GM23338 (cell line): ENCODE measurements at regions not wholly inside any gene's neighbourhood (a gene's known extent, or its start where the extent isn't known, plus 50 kb on each side); places are given as distances from the start of the nearest gene placed in this dataset.

Experiments
- ATAC-seq: fragments of 200-7000 bp; cut with Tn5 transposase; 3 replicates; pipeline ENCODE4 v1.9.1; 2020
- DNase-seq: peaks from one replicate; pipeline ENCODE4 v3.0.0-alpha.2; 2015; ENCODE audit warnings: low spot score
- H2AFZ ChIP-seq: fragments of 200-600 bp; sonication (generic); 2 replicates; pipeline ENCODE4 v1.8.0; 2016; ENCODE audit warnings: antibody characterized with exemption, mild to moderate bottlenecking, moderate library complexity
- H3F3A ChIP-seq: fragments of 200-600 bp; sonication (generic); replicated peaks from 2 replicates; pipeline ENCODE4 v1.8.0; 2017; ENCODE audit warnings: antibody characterized with exemption, mixed run types, low read depth
- H3K27ac ChIP-seq: fragments of 200-600 bp; sonication (generic); 2 replicates; pipeline ENCODE4 v1.6.1; 2016; ENCODE audit warnings: low read depth
- H3K27me3 ChIP-seq: fragments of 200-600 bp; sonication (generic); 2 replicates; pipeline ENCODE4 v1.8.0; 2016; ENCODE audit warnings: mild to moderate bottlenecking, mixed run types, moderate library complexity; ENCODE audit not compliant: insufficient read depth
- H3K36me3 ChIP-seq: fragments of 200-600 bp; sonication (generic); 2 replicates; pipeline ENCODE4 v1.8.0; 2016; ENCODE audit warnings: mild to moderate bottlenecking; ENCODE audit not compliant: insufficient read depth
- H3K4me1 ChIP-seq: fragments of 200-600 bp; sonication (generic); 2 replicates; pipeline ENCODE4 v1.8.0; 2016; ENCODE audit warnings: mild to moderate bottlenecking, moderate library complexity; ENCODE audit not compliant: insufficient read depth
- H3K4me2 ChIP-seq: fragments of 200-600 bp; sonication (generic); 2 replicates; pipeline ENCODE4 v1.7.1; 2017; ENCODE audit warnings: mixed run types
- H3K4me3 ChIP-seq: fragments of 200-600 bp; sonication (generic); 2 replicates; pipeline ENCODE4 v1.6.1; 2016; ENCODE audit warnings: mixed run types
- H3K79me2 ChIP-seq: fragments of 200-600 bp; sonication (generic); replicated peaks from 2 replicates; pipeline ENCODE4 v1.8.0; 2017; ENCODE audit warnings: mild to moderate bottlenecking; ENCODE audit not compliant: insufficient read depth
- H3K9me2 ChIP-seq: fragments of 200-600 bp; sonication (generic); 2 replicates; pipeline ENCODE4 v1.8.0; 2017; ENCODE audit not compliant: insufficient read depth
- H4K20me1 ChIP-seq: fragments of 200-600 bp; sonication (generic); replicated peaks from 2 replicates; pipeline ENCODE4 v1.8.0; 2017; ENCODE audit warnings: mild to moderate bottlenecking; ENCODE audit not compliant: insufficient read depth
- H3K27ac Mint-ChIP-seq: 2 replicates; pipeline ENCODE4 v1.8.0; 2020; ENCODE audit warnings: inconsistent platforms, mild to moderate bottlenecking, moderate library complexity, mixed read lengths
- H3K27me3 Mint-ChIP-seq: 3 replicates; pipeline ENCODE4 v1.8.0; 2022; ENCODE audit warnings: low read depth, mild to moderate bottlenecking, moderate library complexity, mixed read lengths, inconsistent platforms; ENCODE audit not compliant: insufficient read depth, poor library complexity
- H3K36me3 Mint-ChIP-seq: 3 replicates; pipeline ENCODE4 v1.8.0; 2021; ENCODE audit warnings: low read depth, mild to moderate bottlenecking, inconsistent platforms, moderate library complexity, mixed read lengths
- H3K4me1 Mint-ChIP-seq: 3 replicates; pipeline ENCODE4 v1.8.0; 2020; ENCODE audit warnings: mild to moderate bottlenecking, inconsistent platforms, mixed read lengths
- H3K4me3 Mint-ChIP-seq: 3 replicates; pipeline ENCODE4 v1.8.0; 2021; ENCODE audit warnings: moderate library complexity, mild to moderate bottlenecking, inconsistent platforms, mixed read lengths
- H3K9me3 Mint-ChIP-seq: 3 replicates; pipeline ENCODE4 v1.8.0; 2020; ENCODE audit warnings: moderate library complexity, mild to moderate bottlenecking, inconsistent platforms, mixed read lengths
- EZH2 ChIP-seq: fragments of 200-600 bp; sonication (generic); IDR thresholded peaks from one replicate; pipeline ENCODE4 v1.8.0; 2017; ENCODE audit warnings: antibody characterized with exemption, mild to moderate bottlenecking, low read depth; ENCODE audit not compliant: unreplicated experiment
- EZH2phosphoT487 ChIP-seq: fragments of 200-600 bp; sonication (generic); IDR thresholded peaks from one replicate; pipeline ENCODE4 v1.8.1; 2018; ENCODE audit warnings: antibody characterized with exemption; ENCODE audit not compliant: unreplicated experiment
- JUNB ChIP-seq: IDR thresholded peaks from one replicate; pipeline ENCODE4 v1.6.1; 2016; ENCODE audit warnings: antibody characterized with exemption; ENCODE audit not compliant: unreplicated experiment
- NANOG ChIP-seq: IDR thresholded peaks from 2 replicates; pipeline ENCODE4 v1.6.1; 2016; ENCODE audit warnings: antibody characterized with exemption, borderline replicate concordance
- POLR2AphosphoS5 ChIP-seq: IDR thresholded peaks from 2 replicates; pipeline ENCODE4 v1.6.1; 2016; ENCODE audit warnings: antibody characterized with exemption, low read depth
- ZNF331 ChIP-seq: fragments of 250-450 bp; sonication (Bioruptor Pico); IDR thresholded peaks from 2 replicates; pipeline ENCODE4 v1.5.0; 2020; ENCODE audit warnings: low read depth, mild to moderate bottlenecking, moderate library complexity
- ZNF462 ChIP-seq: fragments of 250-450 bp; sonication (Bioruptor Pico); IDR thresholded peaks from 2 replicates; pipeline ENCODE4 v1.5.0; 2020; ENCODE audit warnings: mild to moderate bottlenecking, moderate library complexity
- TF ChIP-seq, protein P1 (sequence below), 2 experiments: fragments of 200-600 bp in 1 of 2; sonication (generic) in 1 of 2; conservative IDR thresholded peaks; 2 replicates each; pipeline versions ENCODE4 v1.5.1 to v1.6.1; 2016 to 2017; ENCODE audit warnings: antibody characterized with exemption in 2 of 2, low read depth in 2 of 2, mild to moderate bottlenecking in 2 of 2, moderate library complexity in 1 of 2

DNA sequence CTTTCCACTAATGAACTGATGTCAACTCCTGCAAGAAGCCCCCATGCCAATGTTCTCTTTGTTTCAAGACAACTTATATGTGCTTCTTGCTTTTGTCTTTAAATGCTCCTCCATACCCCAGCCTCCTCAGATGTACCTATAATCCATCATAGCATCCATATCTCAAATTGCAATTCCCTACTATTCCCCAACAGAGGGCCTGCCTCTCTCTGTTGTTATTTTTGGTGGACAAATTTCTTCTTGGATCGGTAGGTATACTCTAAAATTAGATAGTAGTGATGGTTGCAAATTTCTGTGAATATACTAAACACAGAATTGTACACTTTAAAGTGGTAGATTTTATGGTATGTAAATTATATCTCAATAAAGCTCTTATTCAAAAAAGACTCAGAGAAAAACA lies 820.1 kb downstream of the METTL4 start:
- Histone ChIP-seq H3K4me1 (no peaks in the 10 kb centered on the region), H3K4me3 (no peak overlapping the region), H3K36me3 (no peaks in the 10 kb centered on the region), H3K9me2 (no peaks in the 10 kb centered on the region), H4K20me1 (no peaks in the 10 kb centered on the region), H3K4me2 (no peak overlapping the region), H3F3A (no peaks in the 10 kb centered on the region), H3K27me3 (no peaks in the 10 kb centered on the region), H3K79me2 (no peaks in the 10 kb centered on the region), H2AFZ (no peak overlapping the region), H3K27ac (no peak overlapping the region)
- no peaks in the 10 kb centered on the region for H3K36me3 Mint-ChIP-seq
- ATAC-seq (no peak), DNase-seq (no peak)
- H3K9me3 Mint-ChIP-seq: no peaks in the 10 kb centered on the region
- no peak overlapping the region for H3K4me3 Mint-ChIP-seq
- TF ChIP-seq JUNB (no peak), POLR2AphosphoS5 (no peak), NANOG (no peak), EZH2phosphoT487 (no peak)
- TF ChIP-seq, protein P1, sequence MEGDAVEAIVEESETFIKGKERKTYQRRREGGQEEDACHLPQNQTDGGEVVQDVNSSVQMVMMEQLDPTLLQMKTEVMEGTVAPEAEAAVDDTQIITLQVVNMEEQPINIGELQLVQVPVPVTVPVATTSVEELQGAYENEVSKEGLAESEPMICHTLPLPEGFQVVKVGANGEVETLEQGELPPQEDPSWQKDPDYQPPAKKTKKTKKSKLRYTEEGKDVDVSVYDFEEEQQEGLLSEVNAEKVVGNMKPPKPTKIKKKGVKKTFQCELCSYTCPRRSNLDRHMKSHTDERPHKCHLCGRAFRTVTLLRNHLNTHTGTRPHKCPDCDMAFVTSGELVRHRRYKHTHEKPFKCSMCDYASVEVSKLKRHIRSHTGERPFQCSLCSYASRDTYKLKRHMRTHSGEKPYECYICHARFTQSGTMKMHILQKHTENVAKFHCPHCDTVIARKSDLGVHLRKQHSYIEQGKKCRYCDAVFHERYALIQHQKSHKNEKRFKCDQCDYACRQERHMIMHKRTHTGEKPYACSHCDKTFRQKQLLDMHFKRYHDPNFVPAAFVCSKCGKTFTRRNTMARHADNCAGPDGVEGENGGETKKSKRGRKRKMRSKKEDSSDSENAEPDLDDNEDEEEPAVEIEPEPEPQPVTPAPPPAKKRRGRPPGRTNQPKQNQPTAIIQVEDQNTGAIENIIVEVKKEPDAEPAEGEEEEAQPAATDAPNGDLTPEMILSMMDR (conservative IDR thresholded peaks at IDR 0.05; ENCODE audit: low read depth in 2 of 2): peak; percentile 34 to 38
- H3K27ac Mint-ChIP-seq: no peak overlapping the region
- H3K27me3 Mint-ChIP-seq: no peaks in the 10 kb centered on the region
- H3K4me1 Mint-ChIP-seq: no peaks in the 10 kb centered on the region

DNA sequence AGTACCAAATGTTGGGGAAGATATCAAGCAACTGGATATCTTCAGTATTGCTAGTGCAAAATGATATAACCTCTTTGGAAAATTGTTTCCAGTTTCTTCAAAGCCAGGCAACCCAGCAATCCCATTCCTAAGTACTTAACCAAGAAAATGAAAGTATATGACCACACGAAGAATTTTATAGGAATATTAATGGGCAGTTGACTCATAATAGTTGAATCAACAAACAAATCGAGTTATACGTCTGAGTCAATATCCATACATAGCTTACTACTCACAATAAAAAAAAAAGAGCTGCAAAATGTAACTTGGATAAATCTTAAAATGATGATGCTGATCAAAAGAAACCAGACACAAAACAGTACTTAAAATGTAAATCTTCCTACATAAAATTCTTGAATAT lies 810.4 kb downstream of the METTL4 start:
- Histone ChIP-seq H2AFZ (no peak overlapping the region), H3K79me2 (no peaks in the 10 kb centered on the region), H3K4me1 (no peaks in the 10 kb centered on the region), H3K27me3 (no peaks in the 10 kb centered on the region), H3K4me3 (no peak overlapping the region), H3K27ac (no peak overlapping the region), H4K20me1 (no peaks in the 10 kb centered on the region), H3F3A (no peaks in the 10 kb centered on the region), H3K9me2 (no peaks in the 10 kb centered on the region), H3K4me2 (no peak overlapping the region), H3K36me3 (no peaks in the 10 kb centered on the region)
- H3K27ac Mint-ChIP-seq: no peak overlapping the region
- DNase-seq: no peak
- no peaks in the 10 kb centered on the region for H3K36me3 Mint-ChIP-seq
- H3K4me1 Mint-ChIP-seq: no peaks in the 10 kb centered on the region
- TF ChIP-seq ZNF331 (CRISPR knock-in tag) (no peak), EZH2 (no peak), ZNF462 (no peak)
- H3K27me3 Mint-ChIP-seq: no peaks in the 10 kb centered on the region
- H3K9me3 Mint-ChIP-seq: no peaks in the 10 kb centered on the region
- H3K4me3 Mint-ChIP-seq: no peak overlapping the region
- no peak for ATAC-seq
